HFFc6 (cell line): ENCODE measurements at regions not wholly inside any gene's neighbourhood (a gene's known extent, or its start where the extent isn't known, plus 50 kb on each side); places are given as distances from the start of the nearest gene placed in this dataset.

Experiments used
- DNase-seq: peaks from one replicate; pipeline ENCODE4 v3.0.0-alpha.2; 2018
- H3K27ac Mint-ChIP-seq: 2 replicates; pipeline ENCODE4 v1.8.0; 2020; ENCODE audit warnings: mild to moderate bottlenecking, mixed read lengths
- H3K27me3 Mint-ChIP-seq: 2 replicates; pipeline ENCODE4 v1.8.0; 2021; ENCODE audit warnings: mild to moderate bottlenecking, moderate library complexity, mixed read lengths; ENCODE audit not compliant: insufficient read depth
- H3K36me3 Mint-ChIP-seq: 2 replicates; pipeline ENCODE4 v1.8.0; 2021; ENCODE audit warnings: low read depth, mixed read lengths
- H3K4me1 Mint-ChIP-seq: 2 replicates; pipeline ENCODE4 v1.8.0; 2020; ENCODE audit warnings: low read depth, mixed read lengths
- H3K4me3 Mint-ChIP-seq: 2 replicates; pipeline ENCODE4 v1.8.0; 2020; ENCODE audit warnings: mild to moderate bottlenecking, moderate library complexity, mixed read lengths
- H3K9me3 Mint-ChIP-seq: 2 replicates; pipeline ENCODE4 v1.8.0; 2020; ENCODE audit warnings: mild to moderate bottlenecking, mixed read lengths
- CTCF ChIP-seq: fragments of 200-600 bp; sonication (generic); IDR thresholded peaks from 2 replicates; pipeline ENCODE4 v1.5.0; 2021; ENCODE audit warnings: antibody characterized with exemption, mild to moderate bottlenecking

GRCh38 chr4:133524369-133524768 lies 375.3 kb downstream of the PCDH10 start:
- TF ChIP-seq CTCF, result no peak
- no peaks in the 10 kb centered on the region for H3K9me3 Mint-ChIP-seq
- H3K27ac Mint-ChIP-seq, result no peak overlapping the region
- no peak overlapping the region for H3K4me3 Mint-ChIP-seq
- H3K27me3 Mint-ChIP-seq, result no peaks in the 10 kb centered on the region
- no peaks in the 10 kb centered on the region for H3K36me3 Mint-ChIP-seq
- DNase-seq, result no peak
- H3K4me1 Mint-ChIP-seq, result peaks cover 5% of the 10 kb centered on the region; the same call in 1 of the 2 replicates

GRCh38 chr4:133513901-133514300 lies 364.8 kb downstream of the PCDH10 start:
- no peak for TF ChIP-seq CTCF
- H3K4me3 Mint-ChIP-seq, result peak overlapping the region; percentile 83; the same call in 1 of the 2 replicates
- H3K9me3 Mint-ChIP-seq, result peaks cover 21% of the 10 kb centered on the region
- no peaks in the 10 kb centered on the region; the same call in 1 of the 2 replicates for H3K27me3 Mint-ChIP-seq
- peak; percentile 48 for DNase-seq
- peak overlapping the region; percentile 52; the same call in 1 of the 2 replicates for H3K27ac Mint-ChIP-seq
- H3K36me3 Mint-ChIP-seq, result peaks cover 10% of the 10 kb centered on the region; the same call in 1 of the 2 replicates
- H3K4me1 Mint-ChIP-seq, result peaks cover 23% of the 10 kb centered on the region; the same call in 1 of the 2 replicates

- H3K27me3 Mint-ChIP-seq, result no peaks in the 10 kb centered on the region
- H3K4me1 Mint-ChIP-seq, result peaks cover 8% of the 10 kb centered on the region; the same call in 1 of the 2 replicates
- H3K36me3 Mint-ChIP-seq, result no peaks in the 10 kb centered on the region
- no peak for TF ChIP-seq CTCF
- DNase-seq, result no peak
- H3K9me3 Mint-ChIP-seq, result no peaks in the 10 kb centered on the region
- H3K27ac Mint-ChIP-seq, result no peak overlapping the region
- no peak overlapping the region for H3K4me3 Mint-ChIP-seq
Measured at GRCh38 chr4:133498149-133498548, 349.1 kb downstream of the PCDH10 start.

GRCh38 chr4:133493776-133494175 lies 344.7 kb downstream of the PCDH10 start:
- no peaks in the 10 kb centered on the region for H3K36me3 Mint-ChIP-seq
- no peak for TF ChIP-seq CTCF
- no peak overlapping the region for H3K27ac Mint-ChIP-seq
- DNase-seq, result peak; percentile 4
- no peak overlapping the region for H3K4me3 Mint-ChIP-seq
- H3K27me3 Mint-ChIP-seq, result no peaks in the 10 kb centered on the region
- no peaks in the 10 kb centered on the region for H3K9me3 Mint-ChIP-seq
- no peaks in the 10 kb centered on the region for H3K4me1 Mint-ChIP-seq

- no peak for DNase-seq
Measured at GRCh38 chr4:133493241-133493640, 344.1 kb downstream of the PCDH10 start.

More at GRCh38 chr4:133493241-133493640, 344.1 kb downstream of the PCDH10 start:
- Mint-ChIP-seq H3K4me1 (no peaks in the 10 kb centered on the region), H3K36me3 (no peaks in the 10 kb centered on the region), H3K4me3 (no peak overlapping the region), H3K9me3 (no peaks in the 10 kb centered on the region), H3K27me3 (no peaks in the 10 kb centered on the region), H3K27ac (no peak overlapping the region)
- no peak for TF ChIP-seq CTCF
